ENCODE measurements at regions not wholly inside any gene's neighbourhood (a gene's known extent, or its start where the extent isn't known, plus 50 kb on each side); places are given as distances from the start of the nearest gene placed in this dataset.

DNA sequence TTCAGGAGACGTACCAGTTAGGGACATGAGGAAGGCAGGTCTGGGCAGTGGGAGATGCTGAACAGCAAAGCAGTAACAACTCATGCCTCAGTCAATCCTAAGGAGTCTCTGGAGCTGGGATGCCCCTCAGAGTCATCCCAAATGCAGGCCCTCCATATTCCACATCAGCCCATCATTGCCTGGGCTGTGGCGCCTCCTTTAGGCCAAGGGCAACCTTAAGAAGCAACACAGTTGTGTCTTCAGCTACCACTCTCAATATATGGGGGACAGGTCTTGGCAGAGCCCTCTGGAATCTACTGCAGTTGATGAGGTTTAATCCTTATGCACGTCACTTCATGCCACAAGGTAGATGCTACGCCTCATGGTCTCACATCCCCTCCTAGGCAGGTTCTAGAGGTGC is 682.0 kb upstream of the RAB6C start:
- TF ChIP-seq, protein P1, sequence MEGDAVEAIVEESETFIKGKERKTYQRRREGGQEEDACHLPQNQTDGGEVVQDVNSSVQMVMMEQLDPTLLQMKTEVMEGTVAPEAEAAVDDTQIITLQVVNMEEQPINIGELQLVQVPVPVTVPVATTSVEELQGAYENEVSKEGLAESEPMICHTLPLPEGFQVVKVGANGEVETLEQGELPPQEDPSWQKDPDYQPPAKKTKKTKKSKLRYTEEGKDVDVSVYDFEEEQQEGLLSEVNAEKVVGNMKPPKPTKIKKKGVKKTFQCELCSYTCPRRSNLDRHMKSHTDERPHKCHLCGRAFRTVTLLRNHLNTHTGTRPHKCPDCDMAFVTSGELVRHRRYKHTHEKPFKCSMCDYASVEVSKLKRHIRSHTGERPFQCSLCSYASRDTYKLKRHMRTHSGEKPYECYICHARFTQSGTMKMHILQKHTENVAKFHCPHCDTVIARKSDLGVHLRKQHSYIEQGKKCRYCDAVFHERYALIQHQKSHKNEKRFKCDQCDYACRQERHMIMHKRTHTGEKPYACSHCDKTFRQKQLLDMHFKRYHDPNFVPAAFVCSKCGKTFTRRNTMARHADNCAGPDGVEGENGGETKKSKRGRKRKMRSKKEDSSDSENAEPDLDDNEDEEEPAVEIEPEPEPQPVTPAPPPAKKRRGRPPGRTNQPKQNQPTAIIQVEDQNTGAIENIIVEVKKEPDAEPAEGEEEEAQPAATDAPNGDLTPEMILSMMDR (IDR thresholded peaks at IDR 0.05), result no peak
- TF ChIP-seq POLR2A (IDR thresholded peaks at IDR 0.05), result no peak

Measured in lower leg skin (tissue), 3 donors.